HG02759 (cell line): ENCODE measurements at regions not wholly inside any gene's neighbourhood (a gene's known extent, or its start where the extent isn't known, plus 50 kb on each side); places are given as distances from the start of the nearest gene placed in this dataset.

Experiments
- ATAC-seq: cut with Tn5 transposase; IDR thresholded peaks from one replicate; pipeline ENCODE4 v1.9.1; 2021; ENCODE audit warnings: mild to moderate bottlenecking, moderate library complexity; ENCODE audit not compliant: unreplicated experiment

DNA sequence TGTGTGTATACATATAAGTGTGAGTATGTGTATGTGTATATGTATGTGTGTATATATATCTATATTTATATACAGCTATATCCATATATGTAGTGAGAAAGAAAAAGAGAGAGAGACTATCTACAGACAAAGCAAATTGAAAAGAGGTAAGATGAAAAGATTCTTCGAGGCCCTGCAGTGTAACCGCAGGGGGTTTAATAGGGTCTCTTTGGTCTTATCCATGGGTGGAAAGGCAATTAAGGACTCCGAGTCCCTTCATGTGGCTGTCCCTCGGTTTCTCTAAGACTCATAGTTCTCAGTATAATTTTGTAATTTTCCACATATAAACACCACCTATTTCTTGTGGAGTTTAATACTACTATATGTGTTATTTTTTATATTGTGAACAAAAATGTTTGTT lies 50.6 kb upstream of the JAZF1 start:
- ATAC-seq, result no peak

DNA sequence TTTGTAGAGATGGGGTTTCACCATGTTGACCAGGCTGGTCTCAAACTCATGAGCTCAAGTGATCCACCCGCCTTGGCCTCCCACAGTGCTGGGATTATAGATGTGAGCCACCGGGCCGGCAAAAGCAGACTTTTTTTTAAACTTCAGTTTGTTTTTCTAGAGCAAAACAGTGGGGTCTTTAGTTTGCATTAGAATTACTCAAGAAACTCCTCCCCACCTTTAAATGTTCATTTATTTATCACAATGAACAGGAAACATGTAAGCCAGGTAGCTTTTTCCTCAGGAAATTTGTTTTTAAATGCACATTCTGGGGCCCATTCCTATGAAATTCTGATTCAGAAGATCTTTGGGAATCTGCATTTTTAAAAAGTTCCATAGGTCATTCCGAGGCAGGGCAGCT lies 56.0 kb upstream of the JAZF1 start:
- no peak for ATAC-seq

DNA sequence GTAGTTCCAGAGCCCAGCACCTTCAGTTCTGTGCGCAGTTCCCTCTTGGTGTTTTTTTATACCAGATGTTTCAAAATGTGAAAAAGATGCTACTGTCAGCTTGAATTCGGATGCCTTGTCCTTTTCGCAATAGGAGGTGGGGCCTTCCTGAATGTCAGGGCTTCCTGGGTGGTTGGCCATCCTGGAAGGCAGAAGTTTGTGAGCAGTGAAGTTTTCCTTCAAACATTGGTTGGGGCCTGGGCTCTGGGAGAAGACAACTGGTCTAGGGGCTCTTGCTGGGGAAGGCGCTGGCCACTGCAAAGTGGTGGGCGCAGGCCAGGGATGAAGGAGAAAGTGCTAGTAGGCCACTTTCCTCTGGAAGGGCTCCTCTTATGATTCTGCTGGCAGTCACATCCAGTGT lies 56.8 kb upstream of the JAZF1 start:
- no peak for ATAC-seq

DNA sequence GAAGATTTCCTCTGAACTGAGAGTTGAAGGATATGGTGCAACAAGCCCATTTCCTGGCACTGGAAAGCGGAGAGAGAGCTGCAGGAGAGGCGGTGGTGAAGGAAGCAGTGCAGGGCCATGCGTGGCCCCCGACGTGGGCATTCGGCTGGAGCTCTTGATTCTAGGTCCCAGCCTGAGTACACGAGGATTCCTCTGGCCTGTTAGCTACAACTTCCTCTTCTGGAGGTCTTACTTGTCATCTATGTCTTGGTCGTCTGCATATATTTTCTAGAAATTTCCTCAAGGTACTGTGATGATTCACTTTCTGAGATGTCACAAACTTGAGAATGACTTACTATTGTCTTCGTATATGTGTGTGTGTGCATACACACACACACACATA lies 59.2 kb upstream of the JAZF1 start:
- no peak for ATAC-seq

DNA sequence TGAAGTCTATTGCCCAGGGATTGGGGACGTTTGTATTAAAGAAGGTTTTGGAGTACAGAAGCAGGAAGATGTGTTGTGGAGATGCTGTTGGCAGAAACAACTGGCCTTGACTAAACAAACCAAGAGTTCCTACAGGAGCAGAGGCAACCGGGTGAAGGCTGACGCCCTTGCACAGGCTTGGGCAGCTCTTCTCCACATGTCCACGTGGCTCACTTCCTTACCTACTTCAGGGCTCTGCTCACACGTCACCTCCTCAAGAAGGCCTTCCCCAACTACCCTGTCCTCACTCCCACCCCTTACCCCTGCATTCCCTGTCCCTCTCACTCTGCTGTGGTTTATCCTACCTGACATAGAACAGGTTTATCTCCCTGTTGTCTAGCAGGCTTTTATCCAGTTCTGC lies 59.9 kb upstream of the JAZF1 start:
- no peak for ATAC-seq

- ATAC-seq, result no peak
These were observed 63.3 kb upstream of the JAZF1 start for GRCh38 chr7:28243861-28244260.

- no peak for ATAC-seq
These were observed 64.7 kb upstream of the JAZF1 start for GRCh38 chr7:28245123-28245878.

GRCh38 chr7:28246921-28247461 lies 66.4 kb upstream of the JAZF1 start:
- ATAC-seq, result no peak

GRCh38 chr7:28258240-28258639 lies 77.6 kb upstream of the JAZF1 start:
- no peak for ATAC-seq

GRCh38 chr7:28260969-28261368 lies 80.4 kb upstream of the JAZF1 start:
- no peak for ATAC-seq

GRCh38 chr7:28263622-28264271 lies 83.2 kb upstream of the JAZF1 start:
- no peak for ATAC-seq

DNA sequence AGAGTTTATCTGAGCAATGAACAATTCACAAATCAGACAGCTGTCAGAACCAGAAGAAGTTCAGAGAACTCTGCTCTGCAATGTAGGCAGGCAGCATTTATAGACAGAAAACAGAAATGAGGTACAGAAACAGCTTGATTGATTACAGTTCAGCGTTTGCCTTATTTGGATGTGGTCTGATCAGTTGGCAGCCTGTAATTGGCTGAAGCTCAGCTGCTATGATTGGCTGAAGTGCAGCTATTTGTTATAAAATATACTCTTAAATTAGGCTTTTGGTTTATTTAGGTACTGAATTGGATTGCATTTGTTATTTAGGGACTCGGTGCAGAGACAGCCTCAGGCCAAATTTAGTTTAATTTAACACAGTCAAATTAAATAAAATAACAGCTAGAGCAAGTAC lies 85.8 kb upstream of the JAZF1 start:
- no peak for ATAC-seq

DNA sequence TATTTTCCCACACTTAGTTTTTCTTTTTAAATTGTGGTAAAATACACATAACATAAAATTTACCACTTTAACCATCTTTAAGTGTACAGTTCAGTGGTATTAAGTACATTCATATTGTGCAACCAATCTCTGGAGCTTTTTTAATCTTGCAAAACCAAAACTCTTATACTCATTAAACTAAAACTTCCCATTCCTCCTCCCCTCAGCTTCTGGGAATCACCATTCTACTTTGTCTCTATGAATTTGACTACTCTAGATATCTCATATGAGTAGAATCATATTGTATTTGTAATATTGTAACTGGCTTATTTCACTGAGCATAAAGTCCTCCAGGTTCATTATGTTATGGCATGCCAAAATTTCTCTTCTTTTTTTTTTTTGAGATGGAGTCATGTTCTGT lies 86.4 kb upstream of the JAZF1 start:
- no peak for ATAC-seq

DNA sequence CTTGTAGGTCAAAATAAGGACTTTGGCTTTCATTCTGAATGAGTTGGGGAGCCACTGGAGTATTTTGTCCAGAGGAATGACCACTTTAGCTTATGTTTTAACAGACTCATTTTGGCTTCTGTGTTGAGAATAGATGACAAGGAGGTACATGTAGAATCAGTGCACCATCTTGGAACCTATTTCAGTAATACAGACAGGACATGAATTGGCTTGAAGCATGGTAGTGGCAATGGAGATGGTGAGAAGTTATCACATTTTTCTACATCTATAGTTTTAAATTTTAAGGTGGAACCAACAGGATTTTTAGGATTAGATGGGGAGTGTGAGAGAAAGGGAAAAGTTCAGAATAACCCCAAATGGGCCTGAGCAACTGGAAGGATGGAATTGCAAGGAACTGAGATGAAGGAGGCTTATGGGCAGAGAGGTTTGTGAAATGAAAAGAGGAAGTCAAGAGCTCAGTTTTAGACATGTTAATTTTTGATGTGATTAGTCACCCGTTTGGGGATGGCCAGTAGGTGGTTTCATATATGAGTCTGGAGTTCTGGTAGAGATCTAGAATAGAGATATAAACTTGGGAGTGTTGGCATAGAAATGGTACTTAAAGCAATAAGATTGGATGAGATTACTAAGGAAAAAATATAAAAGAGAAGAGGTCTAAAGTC lies 89.2 kb upstream of the JAZF1 start:
- peak; percentile 43 for ATAC-seq

- no peak for ATAC-seq
These were observed 89.9 kb upstream of the JAZF1 start for GRCh38 chr7:28270536-28270935.

- no peak for ATAC-seq
These were observed 91.9 kb upstream of the JAZF1 start for GRCh38 chr7:28272461-28272877.

DNA sequence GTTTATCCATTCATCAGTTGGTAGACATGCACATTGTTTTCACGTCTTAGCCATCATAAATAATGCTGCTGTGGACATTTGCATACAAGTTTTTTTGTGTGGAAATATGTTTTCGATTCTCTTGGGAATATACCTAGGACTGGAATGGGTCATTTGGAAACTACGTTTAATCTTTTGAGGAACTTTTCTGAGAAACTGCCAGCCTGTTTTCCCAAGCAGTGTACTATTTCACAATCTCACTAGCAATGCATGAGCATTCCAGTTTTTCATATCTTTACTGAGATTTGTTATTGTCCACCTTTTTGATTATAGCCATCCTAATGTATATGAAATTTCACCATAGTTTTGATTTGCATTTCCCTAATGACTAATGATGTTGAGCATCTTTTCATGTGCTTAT lies 95.7 kb upstream of the JAZF1 start:
- no peak for ATAC-seq

- ATAC-seq, result no peak
These were observed 96.8 kb upstream of the JAZF1 start for GRCh38 chr7:28277364-28277763.

DNA sequence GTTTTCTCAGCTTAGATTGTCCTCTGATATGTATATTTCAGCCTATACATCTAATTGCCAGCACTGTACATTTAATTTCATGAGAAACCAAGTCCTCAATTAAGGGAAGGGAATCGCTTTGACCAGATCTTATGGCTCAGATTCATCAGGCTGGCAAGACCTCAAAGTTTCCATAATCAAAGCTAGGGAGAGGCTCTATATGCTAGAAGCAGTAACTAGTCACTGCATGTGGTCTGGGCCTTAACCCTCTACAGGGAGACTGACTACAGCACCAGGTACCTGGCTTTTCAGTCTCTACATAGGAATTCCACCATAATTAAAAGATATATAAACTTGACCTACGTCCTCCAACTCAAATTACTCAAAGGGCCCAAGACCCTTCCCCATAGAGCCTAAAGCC lies 97.4 kb upstream of the JAZF1 start:
- no peak for ATAC-seq

- no peak for ATAC-seq
These were observed 99.9 kb upstream of the JAZF1 start for GRCh38 chr7:28280516-28280915.

DNA sequence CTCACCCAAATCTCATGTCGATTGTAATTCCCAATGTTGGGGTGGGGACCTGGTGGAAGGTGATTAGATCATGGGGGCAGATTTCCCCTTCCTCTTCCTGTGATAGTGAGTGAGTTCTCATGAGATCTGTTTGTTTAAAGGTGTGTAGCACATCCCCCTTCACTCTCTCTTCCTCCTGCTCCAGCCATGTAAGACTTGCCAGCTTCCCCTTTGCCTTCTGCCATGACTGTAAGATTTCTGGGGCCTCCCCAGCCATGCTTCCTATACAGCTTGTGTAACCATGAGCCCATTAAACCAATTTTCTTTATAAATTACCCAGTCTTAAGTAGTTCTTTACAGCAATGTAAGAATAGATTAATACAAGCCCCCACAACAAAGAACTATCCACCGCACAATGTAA lies 109.9 kb upstream of the JAZF1 start:
- no peak for ATAC-seq

GRCh38 chr7:28291559-28291958 lies 111.0 kb upstream of the JAZF1 start:
- no peak for ATAC-seq
